ENCODE measurements at regions not wholly inside any gene's neighbourhood (a gene's known extent, or its start where the extent isn't known, plus 50 kb on each side); places are given as distances from the start of the nearest gene placed in this dataset.

GRCh38 chr9:126093771-126094170, 232.9 kb upstream of the MVB12B start:
- no peak for TF ChIP-seq HDGF (IDR thresholded peaks at IDR 0.05)
- no peak for TF ChIP-seq TEAD4 (IDR thresholded peaks at IDR 0.05; ENCODE audit: low read length)
- no peak for TF ChIP-seq TEAD4 (CRISPR knock-in tag; IDR thresholded peaks at IDR 0.05; ENCODE audit: borderline replicate concordance)
- TF ChIP-seq CTCF (IDR thresholded peaks at IDR 0.05 in 2 of 3, conservative IDR thresholded peaks at IDR 0.05 in 1 of 3; ENCODE audit: insufficient read depth in 2 of 3, low read depth in 1 of 3, low read length in 3 of 3), result no peak
- no peak for TF ChIP-seq KLF6 (CRISPR knock-in tag; IDR thresholded peaks at IDR 0.05; ENCODE audit: borderline replicate concordance)
- TF ChIP-seq SMC3 (conservative IDR thresholded peaks at IDR 0.05; ENCODE audit: insufficient read depth, low read depth, low read length), result no peak
- TF ChIP-seq JUNB (CRISPR knock-in tag; conservative IDR thresholded peaks at IDR 0.05), result no peak

Measured in K562 (cell line).